GM18526 (cell line): ENCODE measurements at regions not wholly inside any gene's neighbourhood (a gene's known extent, or its start where the extent isn't known, plus 50 kb on each side); places are given as distances from the start of the nearest gene placed in this dataset.

Experiments used
- POLR2A ChIP-seq: IDR thresholded peaks from 3 replicates; pipeline ENCODE4 v1.6.1; 2011; ENCODE audit not compliant: insufficient read length; ENCODE audit errors: extremely low read depth

- no peak for TF ChIP-seq POLR2A
These were observed 86.5 kb upstream of the TNFAIP3 start for GRCh38 chr6:137780447-137781034.

- TF ChIP-seq POLR2A: no peak
These were observed 85.4 kb upstream of the TNFAIP3 start for GRCh38 chr6:137781639-137782038.

DNA sequence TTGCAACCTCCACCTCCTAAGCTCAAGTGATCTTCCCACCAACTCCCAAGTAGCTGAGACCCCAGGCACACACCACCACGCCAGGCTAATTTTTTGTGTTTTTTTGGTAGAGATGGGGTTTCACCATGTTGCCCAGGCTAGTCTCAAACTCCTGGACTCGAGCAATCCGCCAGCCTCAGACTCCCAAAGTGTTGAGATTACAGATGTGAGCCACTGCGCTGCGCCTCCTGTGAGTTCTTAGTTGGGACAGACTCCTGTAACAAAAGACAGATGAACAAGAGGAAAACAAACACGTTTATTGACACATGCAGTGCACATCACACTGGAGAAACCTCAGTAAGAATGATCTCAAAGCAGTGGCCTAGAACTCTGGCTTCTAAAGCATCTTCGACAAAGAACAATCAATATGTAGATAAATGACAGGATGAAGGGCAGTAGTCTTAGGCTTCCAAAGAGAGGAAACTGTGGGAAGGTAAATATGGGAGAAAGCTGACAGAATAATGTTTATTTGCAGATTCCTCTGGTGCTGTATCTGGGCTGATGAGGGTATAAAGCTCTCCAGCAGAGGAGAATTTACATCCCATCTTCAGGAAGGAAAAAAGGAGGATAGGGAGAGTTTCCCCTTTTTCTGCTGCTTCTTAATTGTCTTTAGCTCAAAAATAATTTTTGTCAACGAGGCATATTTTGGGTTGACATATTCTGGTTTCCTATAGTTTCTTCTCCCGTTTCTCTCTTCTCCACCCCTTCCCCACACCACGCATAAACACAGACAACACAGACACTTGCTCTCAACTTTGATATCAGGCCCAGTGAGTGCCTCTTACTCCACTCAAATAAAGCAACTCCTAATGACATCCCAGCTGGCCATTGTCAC is 84.7 kb upstream of the TNFAIP3 start:
- no peak for TF ChIP-seq POLR2A

GRCh38 chr6:137783710-137784109 is 83.3 kb upstream of the TNFAIP3 start:
- no peak for TF ChIP-seq POLR2A

DNA sequence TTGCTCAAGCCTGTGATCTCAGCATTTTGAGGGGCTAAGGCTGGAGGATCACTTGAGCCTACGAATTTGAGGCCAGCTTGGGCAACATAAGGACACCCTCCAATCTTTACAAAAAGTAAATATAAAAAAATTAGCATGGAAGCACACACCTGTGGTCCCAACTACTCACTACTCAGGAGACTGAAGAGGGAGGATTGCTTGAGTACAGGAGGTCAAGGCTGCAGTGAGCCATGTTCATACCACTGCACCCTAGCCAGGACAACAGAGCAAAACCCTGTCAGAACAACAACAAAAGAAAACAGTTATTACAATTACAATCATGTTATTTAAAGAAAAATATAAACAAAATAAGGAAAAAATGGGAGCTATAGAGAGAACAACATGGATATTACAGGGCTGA is 82.5 kb upstream of the TNFAIP3 start:
- no peak for TF ChIP-seq POLR2A

- TF ChIP-seq POLR2A: no peak
These were observed 80.0 kb upstream of the TNFAIP3 start for GRCh38 chr6:137787016-137787415.

DNA sequence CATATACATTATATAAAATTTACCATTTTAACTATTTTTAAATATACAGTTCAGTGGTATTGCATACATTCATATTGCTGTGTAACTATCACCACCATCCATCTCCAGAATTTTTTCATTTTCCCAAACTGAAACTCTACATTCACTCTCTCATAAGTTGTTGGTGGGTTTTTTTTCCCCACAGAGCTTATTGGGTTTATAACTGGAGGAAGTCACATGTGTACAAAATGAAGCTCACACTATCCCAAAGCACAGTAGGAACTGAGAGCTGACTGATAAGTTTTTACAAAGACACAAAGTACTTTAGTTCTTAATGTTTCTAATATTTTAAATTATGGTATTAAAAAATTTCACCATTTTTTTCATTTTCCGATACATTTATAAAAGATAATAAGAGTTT is 78.8 kb upstream of the TNFAIP3 start:
- no peak for TF ChIP-seq POLR2A

DNA sequence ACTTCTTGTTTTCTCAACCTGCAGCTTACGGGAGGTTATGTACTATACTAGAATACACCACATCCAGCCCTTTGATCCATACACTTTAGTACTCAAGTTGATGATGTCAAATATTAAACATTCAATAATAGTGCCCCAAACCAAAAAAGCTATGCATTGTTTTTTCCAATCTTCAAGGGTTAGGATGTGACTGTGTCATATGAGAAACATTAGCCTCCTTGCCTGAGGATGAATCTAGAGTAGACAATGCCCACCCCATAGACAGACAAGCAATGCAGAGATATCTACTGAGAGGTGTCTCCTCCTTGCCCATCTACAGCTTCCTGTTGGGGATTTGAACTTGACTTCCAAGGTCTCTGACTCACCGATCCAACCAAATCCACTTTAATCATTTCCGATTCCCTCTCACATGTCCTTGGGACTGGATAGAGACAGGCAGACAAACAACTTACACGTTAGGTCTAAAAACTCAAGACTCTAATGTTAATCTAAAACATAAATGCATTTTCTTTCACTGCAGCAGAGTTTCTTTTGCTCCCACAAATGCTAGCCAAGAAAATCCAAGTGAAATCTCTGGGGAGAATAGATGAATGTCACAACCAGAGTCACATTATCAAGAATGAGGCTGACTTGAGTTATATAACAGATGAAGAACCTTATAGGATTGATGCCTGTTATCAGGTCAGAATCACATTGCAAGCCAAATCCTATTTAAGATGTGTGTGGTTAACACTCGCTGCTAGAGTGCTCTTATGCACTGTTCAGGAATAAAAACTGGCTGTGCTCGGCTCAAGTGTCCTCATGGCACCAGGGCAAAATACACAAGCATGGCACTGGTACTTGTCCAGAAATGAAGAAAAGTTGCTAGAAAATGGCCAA is 75.5 kb upstream of the TNFAIP3 start:
- TF ChIP-seq POLR2A: no peak

DNA sequence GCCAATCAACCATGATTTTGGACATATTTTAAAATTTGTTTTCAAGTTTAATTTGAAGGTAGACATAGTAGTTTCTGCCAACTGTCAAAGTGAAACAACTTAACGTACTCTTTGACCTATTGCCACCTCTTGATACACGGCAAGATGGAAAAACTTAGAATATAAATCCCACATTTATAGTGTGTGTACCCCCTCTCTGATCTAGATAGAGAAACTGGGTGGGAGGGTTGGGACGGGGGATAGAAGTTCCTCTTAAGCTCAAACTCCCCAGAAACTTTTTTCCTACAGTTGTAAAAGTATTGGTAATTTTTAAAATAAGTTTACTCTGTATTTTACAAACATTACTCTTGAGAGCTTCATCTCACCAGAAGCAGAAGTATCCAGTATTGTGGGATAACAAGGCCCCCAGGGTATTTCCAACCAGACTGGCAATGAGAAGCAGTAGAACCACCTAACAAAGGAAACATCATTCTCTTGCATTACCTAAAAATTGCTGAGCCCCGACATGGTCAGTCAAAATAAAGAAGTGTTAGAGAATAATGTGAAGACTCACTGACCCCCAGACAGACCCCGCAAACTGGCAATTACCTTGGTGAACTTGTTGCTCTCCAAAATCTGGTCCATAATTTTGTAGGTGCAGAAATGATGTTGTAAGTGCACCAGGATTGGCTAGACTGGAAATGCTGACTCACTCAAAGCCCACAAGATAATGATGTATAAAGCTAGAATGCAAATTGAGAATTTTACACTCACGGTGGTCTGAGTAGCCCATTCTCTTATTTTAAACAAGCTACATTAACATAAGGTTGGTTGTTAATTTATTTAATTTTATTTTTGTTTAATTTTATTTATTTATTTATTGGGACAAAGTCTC is 74.7 kb upstream of the TNFAIP3 start:
- TF ChIP-seq POLR2A: no peak

GRCh38 chr6:137793805-137794515 is 73.1 kb upstream of the TNFAIP3 start:
- TF ChIP-seq POLR2A: no peak

DNA sequence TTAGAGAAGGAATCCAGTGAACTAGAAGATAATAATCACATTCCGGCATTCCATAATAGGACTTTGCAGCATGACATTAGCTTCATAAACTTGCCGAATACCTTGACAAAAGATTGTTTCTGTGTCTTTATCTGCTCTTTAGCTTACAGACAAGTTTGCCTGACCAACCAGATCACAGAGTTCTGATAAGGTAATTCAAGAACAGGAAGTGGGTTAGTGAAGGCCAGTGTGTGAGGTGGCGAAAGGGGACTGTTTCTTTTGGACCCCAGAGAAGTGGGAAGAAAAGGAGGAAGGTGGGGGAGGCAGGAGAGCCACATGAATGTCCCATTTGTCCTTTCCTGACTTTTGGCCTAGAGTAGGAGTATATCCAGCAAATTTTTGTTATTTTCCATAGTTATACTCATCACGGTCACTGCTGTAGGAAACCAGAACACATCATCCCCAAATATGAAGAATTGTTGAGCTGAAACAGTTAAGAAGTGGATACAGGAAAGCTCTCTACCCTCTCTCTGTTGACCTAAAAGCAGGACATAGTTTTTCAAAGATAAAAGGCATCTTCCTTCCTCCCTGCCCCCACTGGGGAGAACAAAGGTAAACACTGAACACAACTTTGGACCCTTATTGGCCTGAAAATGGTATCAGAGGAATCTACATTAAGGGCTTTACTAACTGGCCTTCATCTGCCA is 72.4 kb upstream of the TNFAIP3 start:
- no peak for TF ChIP-seq POLR2A

- TF ChIP-seq POLR2A: no peak
These were observed 71.6 kb upstream of the TNFAIP3 start for GRCh38 chr6:137795501-137795900.

DNA sequence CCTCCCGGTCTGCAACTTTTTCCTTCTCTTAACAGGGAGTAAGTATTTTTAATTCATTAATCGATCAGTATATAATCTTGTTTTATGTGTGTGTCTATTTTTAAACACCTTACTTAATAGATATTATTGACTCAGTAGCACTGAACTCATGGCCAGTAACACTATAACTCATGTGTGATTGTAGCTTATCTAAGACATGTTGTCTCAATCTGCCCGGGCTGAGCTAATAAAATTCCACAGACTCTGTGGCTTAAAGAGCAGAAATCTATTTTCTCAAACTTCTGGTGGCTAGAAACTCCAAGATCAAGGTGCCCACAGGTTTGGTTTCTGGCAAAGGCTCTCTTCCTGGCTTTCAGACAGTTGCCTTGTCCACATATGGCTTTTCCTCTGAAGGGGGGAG is 68.8 kb upstream of the TNFAIP3 start:
- no peak for TF ChIP-seq POLR2A

DNA sequence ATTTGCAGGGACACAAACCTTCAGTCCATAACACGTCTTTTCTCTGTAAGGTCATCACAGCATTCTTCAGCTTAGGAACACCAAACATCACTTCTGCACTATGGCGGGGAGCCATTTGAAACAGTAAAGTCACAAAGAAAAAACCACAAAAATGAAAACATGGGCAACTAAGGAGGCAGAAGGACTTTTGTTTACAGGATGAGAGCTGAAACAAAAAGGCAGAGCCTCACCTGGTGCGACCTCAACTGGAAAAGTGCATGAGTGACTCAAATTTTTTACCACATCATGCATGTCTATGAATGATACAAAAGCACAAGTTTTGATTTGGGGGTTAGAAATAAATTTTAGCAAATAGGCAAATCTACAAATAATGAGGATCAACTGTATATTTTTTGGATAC is 68.2 kb upstream of the TNFAIP3 start:
- TF ChIP-seq POLR2A: no peak
